Sigmoid colon (tissue), 4 donors: ENCODE measurements at regions not wholly inside any gene's neighbourhood (a gene's known extent, or its start where the extent isn't known, plus 50 kb on each side); places are given as distances from the start of the nearest gene placed in this dataset.

ENCODE experiments used
- EP300 ChIP-seq, 4 donors: sonication (generic); formaldehyde crosslinking; IDR thresholded peaks; one replicate each; pipeline ENCODE4 v1.6.1; 2017; ENCODE audit warnings: antibody characterized with exemption in 4 of 4
- POLR2A ChIP-seq, 2 donors: fragments of 450-650 bp; IDR thresholded peaks; one replicate each; pipeline ENCODE4 v1.6.1; 2016; ENCODE audit warnings: antibody characterized with exemption in 2 of 2, mild to moderate bottlenecking in 2 of 2, moderate library complexity in 2 of 2
- POLR2AphosphoS5 ChIP-seq, 4 donors: sonication (generic); formaldehyde crosslinking; IDR thresholded peaks; one replicate each; pipeline ENCODE4 v1.6.1; 2017; ENCODE audit warnings: antibody characterized with exemption in 4 of 4
- TF ChIP-seq, protein P1 (sequence below), 4 experiments: fragments of 450-650 bp in 3 of 4; fragments of 200-600 bp in 1 of 4; IDR thresholded peaks; one replicate each; pipeline ENCODE4 v1.5.1; 2016 to 2019; ENCODE audit warnings: antibody characterized with exemption in 4 of 4, mild to moderate bottlenecking in 3 of 4, moderate library complexity in 2 of 4

GRCh38 chr5:38115318-38115827, 143.0 kb upstream of the EGFLAM start:
- TF ChIP-seq POLR2A (IDR thresholded peaks at IDR 0.05) (no peak), POLR2AphosphoS5 (IDR thresholded peaks at IDR 0.05) (no peak), EP300 (IDR thresholded peaks at IDR 0.05) (no peak)
- TF ChIP-seq, protein P1, sequence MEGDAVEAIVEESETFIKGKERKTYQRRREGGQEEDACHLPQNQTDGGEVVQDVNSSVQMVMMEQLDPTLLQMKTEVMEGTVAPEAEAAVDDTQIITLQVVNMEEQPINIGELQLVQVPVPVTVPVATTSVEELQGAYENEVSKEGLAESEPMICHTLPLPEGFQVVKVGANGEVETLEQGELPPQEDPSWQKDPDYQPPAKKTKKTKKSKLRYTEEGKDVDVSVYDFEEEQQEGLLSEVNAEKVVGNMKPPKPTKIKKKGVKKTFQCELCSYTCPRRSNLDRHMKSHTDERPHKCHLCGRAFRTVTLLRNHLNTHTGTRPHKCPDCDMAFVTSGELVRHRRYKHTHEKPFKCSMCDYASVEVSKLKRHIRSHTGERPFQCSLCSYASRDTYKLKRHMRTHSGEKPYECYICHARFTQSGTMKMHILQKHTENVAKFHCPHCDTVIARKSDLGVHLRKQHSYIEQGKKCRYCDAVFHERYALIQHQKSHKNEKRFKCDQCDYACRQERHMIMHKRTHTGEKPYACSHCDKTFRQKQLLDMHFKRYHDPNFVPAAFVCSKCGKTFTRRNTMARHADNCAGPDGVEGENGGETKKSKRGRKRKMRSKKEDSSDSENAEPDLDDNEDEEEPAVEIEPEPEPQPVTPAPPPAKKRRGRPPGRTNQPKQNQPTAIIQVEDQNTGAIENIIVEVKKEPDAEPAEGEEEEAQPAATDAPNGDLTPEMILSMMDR (IDR thresholded peaks at IDR 0.05) = no peak
